ENCODE measurements at regions not wholly inside any gene's neighbourhood (a gene's known extent, or its start where the extent isn't known, plus 50 kb on each side); places are given as distances from the start of the nearest gene placed in this dataset.

DNA sequence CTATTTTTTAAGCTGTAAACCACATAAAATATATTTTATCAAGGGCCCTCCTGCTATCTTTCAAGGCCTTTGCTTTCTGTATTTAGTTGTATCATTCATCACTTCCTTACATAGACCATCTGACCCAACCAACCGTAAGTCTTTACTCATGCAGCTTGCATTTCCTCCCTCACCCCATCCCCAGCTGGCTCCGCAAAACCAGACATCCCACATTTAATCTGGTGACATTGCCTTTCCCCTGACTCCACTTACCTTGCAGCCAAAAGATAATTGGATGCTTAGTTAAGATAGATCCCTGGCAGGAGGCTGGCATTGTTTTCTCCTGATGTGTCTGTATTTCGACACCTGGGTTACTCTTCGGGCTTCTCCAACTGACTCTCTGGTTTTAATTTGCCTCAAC lies 183.7 kb upstream of the LDB2 start:
- TF ChIP-seq, protein P1, sequence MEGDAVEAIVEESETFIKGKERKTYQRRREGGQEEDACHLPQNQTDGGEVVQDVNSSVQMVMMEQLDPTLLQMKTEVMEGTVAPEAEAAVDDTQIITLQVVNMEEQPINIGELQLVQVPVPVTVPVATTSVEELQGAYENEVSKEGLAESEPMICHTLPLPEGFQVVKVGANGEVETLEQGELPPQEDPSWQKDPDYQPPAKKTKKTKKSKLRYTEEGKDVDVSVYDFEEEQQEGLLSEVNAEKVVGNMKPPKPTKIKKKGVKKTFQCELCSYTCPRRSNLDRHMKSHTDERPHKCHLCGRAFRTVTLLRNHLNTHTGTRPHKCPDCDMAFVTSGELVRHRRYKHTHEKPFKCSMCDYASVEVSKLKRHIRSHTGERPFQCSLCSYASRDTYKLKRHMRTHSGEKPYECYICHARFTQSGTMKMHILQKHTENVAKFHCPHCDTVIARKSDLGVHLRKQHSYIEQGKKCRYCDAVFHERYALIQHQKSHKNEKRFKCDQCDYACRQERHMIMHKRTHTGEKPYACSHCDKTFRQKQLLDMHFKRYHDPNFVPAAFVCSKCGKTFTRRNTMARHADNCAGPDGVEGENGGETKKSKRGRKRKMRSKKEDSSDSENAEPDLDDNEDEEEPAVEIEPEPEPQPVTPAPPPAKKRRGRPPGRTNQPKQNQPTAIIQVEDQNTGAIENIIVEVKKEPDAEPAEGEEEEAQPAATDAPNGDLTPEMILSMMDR (conservative IDR thresholded peaks at IDR 0.05): no peak
- no peak for TF ChIP-seq EZH2 (IDR thresholded peaks at IDR 0.05; ENCODE audit: low read depth)
